OCI-LY1 (cell line): ENCODE measurements at regions not wholly inside any gene's neighbourhood (a gene's known extent, or its start where the extent isn't known, plus 50 kb on each side); places are given as distances from the start of the nearest gene placed in this dataset.

Experiments
- CTCF ChIP-seq: fragments of 200-600 bp; sonication (generic), shearing (Covaris generic); IDR thresholded peaks from 2 replicates; pipeline ENCODE4 v1.5.1; 2017; ENCODE audit warnings: mild to moderate bottlenecking, antibody characterized with exemption, low read length, moderate library complexity, mixed read lengths
- EZH2 ChIP-seq: fragments of 200-600 bp; sonication (generic), shearing (Covaris generic); IDR thresholded peaks from 2 replicates; pipeline ENCODE4 v1.8.0; 2017; ENCODE audit warnings: borderline replicate concordance, mixed run types, mild to moderate bottlenecking, antibody characterized with exemption, low read length, moderate library complexity, mixed read lengths

DNA sequence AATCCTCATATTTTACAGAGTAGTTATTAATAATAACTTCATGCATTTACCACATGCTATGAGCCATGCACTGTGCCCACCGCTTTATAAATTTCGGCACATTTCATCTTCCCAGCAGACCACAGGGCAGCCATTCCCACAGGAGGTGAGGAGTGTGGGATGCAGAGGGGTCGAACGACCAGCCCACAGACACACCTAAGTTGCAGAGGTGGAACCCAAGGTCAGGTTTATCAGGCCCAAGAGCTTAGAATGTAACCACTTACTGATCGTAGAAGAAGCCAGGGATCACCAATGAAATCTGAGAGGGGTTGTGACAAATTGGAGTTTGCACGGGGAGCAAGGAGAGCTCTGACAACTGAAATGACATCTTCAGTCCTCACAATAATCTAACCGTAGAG, 303.0 kb upstream of the MSX2 start:
- TF ChIP-seq CTCF (no peak), EZH2 (no peak)
